GM18951 (cell line): ENCODE measurements at regions not wholly inside any gene's neighbourhood (a gene's known extent, or its start where the extent isn't known, plus 50 kb on each side); places are given as distances from the start of the nearest gene placed in this dataset.

Experiments used
- POLR2A ChIP-seq: IDR thresholded peaks from 4 replicates; pipeline ENCODE4 v1.6.1; 2011; ENCODE audit warnings: mild to moderate bottlenecking; ENCODE audit not compliant: insufficient read length, insufficient read depth; ENCODE audit errors: extremely low read depth
- in situ Hi-C: fragments of 300-500 bp; cut with MboI; formaldehyde crosslinking; loops from one replicate; pipeline ENCODE4 v1.12.0; 2022; ENCODE audit warnings: low sequenced_read_pairs, mixed read lengths, inconsistent platforms; ENCODE audit not compliant: unreplicated experiment

DNA sequence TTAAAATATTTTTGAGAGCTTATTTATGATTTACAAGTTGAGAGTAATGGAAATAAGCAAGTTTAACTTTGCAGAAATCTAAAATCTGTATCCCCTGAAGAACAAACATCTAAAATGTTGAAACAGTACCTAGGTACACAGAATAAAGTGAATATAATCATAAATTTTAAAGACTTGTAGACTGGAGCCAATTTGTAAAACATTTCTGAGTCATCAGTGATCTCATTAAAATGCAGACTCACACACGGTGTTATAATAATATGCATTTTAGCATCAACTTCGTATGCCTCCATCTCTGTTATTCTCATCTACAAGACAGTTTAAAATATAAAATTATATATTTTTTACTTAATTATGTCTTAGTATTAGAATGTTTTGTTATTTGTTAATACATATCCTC, 399.5 kb upstream of the GOLIM4 start:
- TF ChIP-seq POLR2A, result no peak
- in situ Hi-C loops, result no loop called here

GRCh38 chr3:168493412-168494205, 397.9 kb upstream of the GOLIM4 start:
- in situ Hi-C loops, result no loop called here
- TF ChIP-seq POLR2A, result no peak

- TF ChIP-seq POLR2A, result no peak
- in situ Hi-C loops, result no loop called here
Observed at GRCh38 chr3:168490981-168491380, 395.3 kb upstream of the GOLIM4 start.

GRCh38 chr3:168489301-168489700, 393.6 kb upstream of the GOLIM4 start:
- TF ChIP-seq POLR2A, result no peak
- in situ Hi-C loops, result no loop called here

DNA sequence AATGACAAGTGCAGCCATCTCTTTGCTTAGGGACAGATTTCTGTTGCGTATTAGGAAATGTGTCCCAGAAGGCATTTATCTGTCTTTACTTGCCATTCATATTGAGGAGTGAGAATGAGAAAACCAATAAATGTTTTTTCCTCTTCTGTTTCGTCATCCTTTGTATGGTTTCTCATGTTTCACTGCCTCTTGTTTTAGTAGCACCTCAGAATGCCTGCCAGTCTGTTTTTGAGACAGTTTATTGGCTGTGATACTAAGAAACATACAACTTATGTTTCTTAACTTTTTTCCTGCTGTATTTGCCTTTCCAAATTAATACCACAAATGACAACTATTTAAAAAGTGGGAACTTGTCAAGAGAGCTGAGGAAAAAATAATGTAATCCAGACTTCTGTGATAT, 390.2 kb upstream of the GOLIM4 start:
- in situ Hi-C loops, result no loop called here
- no peak for TF ChIP-seq POLR2A

GRCh38 chr3:168476360-168476980, 380.7 kb upstream of the GOLIM4 start:
- in situ Hi-C loops, result no loop called here
- no peak for TF ChIP-seq POLR2A

DNA sequence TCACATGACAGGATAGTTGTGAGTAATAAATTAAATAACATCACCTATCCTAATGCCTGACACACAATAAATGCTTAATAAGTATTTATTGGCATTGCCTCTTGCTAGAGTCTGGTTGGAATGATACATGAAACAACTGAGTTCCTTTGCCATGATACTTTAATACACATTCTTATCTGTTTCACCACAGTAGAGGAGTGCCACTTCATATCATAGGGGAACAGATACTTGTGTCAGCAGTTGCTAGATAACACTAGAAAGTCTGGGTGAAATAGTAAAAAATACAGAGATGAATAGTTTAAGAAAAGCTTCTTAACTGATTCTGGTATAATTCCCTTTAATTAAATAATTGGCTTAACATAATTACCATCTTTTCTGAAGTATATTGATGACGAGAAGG, 380.0 kb upstream of the GOLIM4 start:
- no peak for TF ChIP-seq POLR2A
- in situ Hi-C loops, result no loop called here

GRCh38 chr3:168473334-168473890, 377.7 kb upstream of the GOLIM4 start:
- in situ Hi-C loops, result loop anchor here (25.0 kb wide), 1 partner anchor 261 kb away; no protein-coding TSS in a partner anchor

DNA sequence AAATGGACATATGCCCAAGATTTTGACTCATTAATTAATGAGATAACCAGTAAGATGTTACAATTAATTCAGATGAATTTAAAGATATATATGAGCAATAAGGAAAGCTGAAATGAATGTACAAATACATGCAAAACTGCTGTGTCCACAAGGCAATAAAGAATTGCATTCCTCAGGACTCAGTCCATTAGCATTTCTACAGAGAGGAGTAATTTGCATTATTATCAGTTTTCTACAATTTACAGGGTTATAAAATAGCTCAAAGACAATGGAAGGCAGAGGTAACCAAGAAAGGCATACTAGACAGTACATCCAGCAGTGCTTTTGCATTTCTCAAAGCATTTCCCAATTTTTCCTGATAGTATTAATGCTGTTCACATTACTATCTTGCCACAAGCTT, 377.1 kb upstream of the GOLIM4 start:
- in situ Hi-C loops, result loop anchor here (25.0 kb wide), 1 partner anchor 260 kb away; no protein-coding TSS in a partner anchor
- no peak for TF ChIP-seq POLR2A

More at GRCh38 chr3:168473334-168473890, 377.7 kb upstream of the GOLIM4 start:
- TF ChIP-seq POLR2A, result no peak

GRCh38 chr3:168470380-168470779, 374.7 kb upstream of the GOLIM4 start:
- in situ Hi-C loops, result loop anchor here (25.0 kb wide), 1 partner anchor 258 kb away; no protein-coding TSS in a partner anchor

DNA sequence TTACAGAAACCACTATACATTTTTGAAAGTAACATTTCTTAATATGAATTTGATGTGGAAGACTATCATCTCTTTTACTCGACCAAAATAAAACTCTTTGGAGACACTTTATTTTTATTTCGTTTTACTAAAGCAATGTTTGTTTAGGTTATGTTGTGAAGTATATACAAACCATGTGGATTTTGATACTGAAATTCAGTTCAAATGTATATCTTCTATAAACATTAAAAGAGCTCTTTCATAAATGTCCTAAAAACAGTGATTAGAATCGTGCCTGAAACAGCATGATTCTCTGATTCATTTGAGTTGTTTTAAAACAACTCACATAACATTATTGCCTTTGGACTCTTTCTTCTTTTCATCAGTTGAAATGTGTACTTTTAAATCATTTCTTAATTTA, 373.7 kb upstream of the GOLIM4 start:
- in situ Hi-C loops, result loop anchor here (25.0 kb wide), 1 partner anchor 257 kb away; no protein-coding TSS in a partner anchor
- no peak for TF ChIP-seq POLR2A

More at GRCh38 chr3:168470380-168470779, 374.7 kb upstream of the GOLIM4 start:
- no peak for TF ChIP-seq POLR2A

GRCh38 chr3:168467115-168467714, 371.5 kb upstream of the GOLIM4 start:
- in situ Hi-C loops, result loop anchor here (25.0 kb wide), 1 partner anchor 255 kb away; no protein-coding TSS in a partner anchor
- no peak for TF ChIP-seq POLR2A

- no peak for TF ChIP-seq POLR2A
- in situ Hi-C loops, result loop anchor here (25.0 kb wide), 1 partner anchor 249 kb away; no protein-coding TSS in a partner anchor
Observed at GRCh38 chr3:168461793-168462192, 366.1 kb upstream of the GOLIM4 start.
